Liver (tissue), 3 donors: ENCODE measurements at regions not wholly inside any gene's neighbourhood (a gene's known extent, or its start where the extent isn't known, plus 50 kb on each side); places are given as distances from the start of the nearest gene placed in this dataset.

ENCODE experiments used
- ATF3 ChIP-seq: IDR thresholded peaks from 2 replicates; pipeline ENCODE4 v1.6.1; 2016; ENCODE audit warnings: antibody characterized with exemption
- CTCF ChIP-seq: fragments of 150-350 bp; IDR thresholded peaks from 2 replicates; pipeline ENCODE4 v1.5.1; 2017; ENCODE audit warnings: improper control_type of control experiment, low read depth, low read length; ENCODE audit not compliant: missing input control
- EGR1 ChIP-seq, 2 donors: IDR thresholded peaks; 2 replicates each; pipeline ENCODE4 v1.6.1; 2016 to 2018; ENCODE audit warnings: antibody characterized with exemption in 2 of 2, low read depth in 2 of 2
- FOXA1 ChIP-seq: IDR thresholded peaks from 2 replicates; pipeline ENCODE4 v1.6.1; 2016; ENCODE audit warnings: antibody characterized with exemption
- GABPA ChIP-seq, 2 donors: IDR thresholded peaks in 1 of 2; conservative IDR thresholded peaks in 1 of 2; 2 replicates each; pipeline ENCODE4 v1.6.1; 2016; ENCODE audit warnings: antibody characterized with exemption in 2 of 2, mild to moderate bottlenecking in 1 of 2, moderate library complexity in 1 of 2
- HNF4A ChIP-seq, 2 donors: conservative IDR thresholded peaks; 2 replicates each; pipeline ENCODE4 v1.6.1; 2016; ENCODE audit warnings: antibody characterized with exemption in 2 of 2, mild to moderate bottlenecking in 2 of 2
- MAX ChIP-seq: IDR thresholded peaks from 2 replicates; pipeline ENCODE4 v1.6.1; 2016; ENCODE audit warnings: antibody characterized with exemption
- RAD21 ChIP-seq, 2 donors: IDR thresholded peaks; 2 replicates each; pipeline ENCODE4 v1.6.1; 2016; ENCODE audit warnings: antibody characterized with exemption in 2 of 2, mild to moderate bottlenecking in 2 of 2
- REST ChIP-seq: IDR thresholded peaks from 2 replicates; pipeline ENCODE4 v1.6.1; 2016; ENCODE audit warnings: antibody characterized with exemption, mild to moderate bottlenecking
- YY1 ChIP-seq: IDR thresholded peaks from 2 replicates; pipeline ENCODE4 v1.6.1; 2016; ENCODE audit warnings: antibody characterized with exemption, mild to moderate bottlenecking
- ZBTB33 ChIP-seq: IDR thresholded peaks from 2 replicates; pipeline ENCODE4 v1.6.1; 2016; ENCODE audit warnings: antibody characterized with exemption
- donor health status: healthy.
- donor health status: healthy.

- no peak for TF ChIP-seq CTCF
- TF ChIP-seq REST, result no peak
- TF ChIP-seq FOXA1, result no peak
- TF ChIP-seq YY1, result no peak
- TF ChIP-seq MAX, result no peak
- no peak for TF ChIP-seq GABPA (IDR thresholded peaks at IDR 0.05 in 1 of 2, conservative IDR thresholded peaks at IDR 0.05 in 1 of 2)
- TF ChIP-seq RAD21 (IDR thresholded peaks at IDR 0.05), result no peak
- no peak for TF ChIP-seq ATF3
- no peak for TF ChIP-seq ZBTB33
- no peak for TF ChIP-seq EGR1 (IDR thresholded peaks at IDR 0.05; ENCODE audit: low read depth in 2 of 2)
- TF ChIP-seq HNF4A (conservative IDR thresholded peaks at IDR 0.05), result no peak
These were observed 341.8 kb downstream of the PLPP3 start for GRCh38 chr1:56237491-56238064.
